Subcutaneous abdominal adipose tissue (tissue), 5 donors: ENCODE measurements at regions not wholly inside any gene's neighbourhood (a gene's known extent, or its start where the extent isn't known, plus 50 kb on each side); places are given as distances from the start of the nearest gene placed in this dataset.
"Not testable (repeated sequence)": the region's sequence is repeated elsewhere in the genome, so short reads cannot be mapped to it uniquely, and the experiment has no call there.

Source experiments
- H3K27ac ChIP-seq: one replicate; pipeline ENCODE4 v1.7.0; 2013; ENCODE audit warnings: low read depth, mild to moderate bottlenecking, inconsistent platforms, low read length, moderate library complexity
- H3K27me3 ChIP-seq, 5 donors: one replicate each; pipeline ENCODE4 v1.7.0; 2013; ENCODE audit warnings: low read length in 5 of 5, inconsistent platforms in 1 of 5; ENCODE audit not compliant: control insufficient read depth in 5 of 5, insufficient read depth in 4 of 5
- H3K36me3 ChIP-seq, 5 donors: one replicate each; pipeline ENCODE4 v1.7.0; 2013; ENCODE audit warnings: low read length in 5 of 5; ENCODE audit not compliant: control insufficient read depth in 5 of 5, insufficient read depth in 5 of 5
- H3K4me1 ChIP-seq, 5 donors: one replicate each; pipeline ENCODE4 v1.7.0; 2013; ENCODE audit warnings: low read length in 5 of 5, mild to moderate bottlenecking in 3 of 5, moderate library complexity in 1 of 5; ENCODE audit not compliant: control insufficient read depth in 5 of 5, insufficient read depth in 5 of 5
- H3K4me3 ChIP-seq, 5 donors: one replicate each; pipeline ENCODE4 v1.7.0; 2013; ENCODE audit warnings: low read length in 5 of 5, low read depth in 1 of 5
- H3K9ac ChIP-seq, 5 donors: one replicate each; pipeline ENCODE4 v1.7.0; 2013; ENCODE audit warnings: low read length in 5 of 5, mild to moderate bottlenecking in 4 of 5, moderate library complexity in 3 of 5
- H3K9me3 ChIP-seq, 5 donors: one replicate each; pipeline ENCODE4 v1.7.0; 2013; ENCODE audit warnings: low read length in 5 of 5; ENCODE audit not compliant: control insufficient read depth in 5 of 5
- donor health status: healthy.
- donor health status: healthy.
- donor health status: healthy.
- donor health status: healthy.
- donor health status: healthy.

DNA sequence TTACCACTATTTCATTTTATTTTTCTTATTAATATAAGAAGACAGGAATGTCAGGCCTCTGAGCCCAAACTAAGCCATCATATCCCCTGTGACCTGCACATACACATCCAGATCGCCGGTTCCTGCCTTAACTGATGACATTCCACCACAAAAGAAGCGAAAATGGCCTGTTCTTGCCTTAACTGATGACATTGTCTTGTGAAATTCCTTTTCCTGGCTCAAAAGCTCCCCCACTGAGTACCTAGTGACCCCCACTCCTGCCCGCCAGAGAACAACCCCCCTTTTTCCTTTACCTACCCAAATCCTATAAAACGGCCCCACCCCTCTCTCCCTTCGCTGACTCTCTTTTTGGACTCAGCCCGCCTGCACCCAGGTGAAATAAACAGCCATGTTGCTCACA lies 77.8 kb upstream of the FANCL start:
- not testable (repeated sequence) for H3K9ac ChIP-seq, H3K4me3 ChIP-seq, H3K9me3 ChIP-seq, H3K4me1 ChIP-seq, H3K27me3 ChIP-seq, H3K36me3 ChIP-seq, H3K27ac ChIP-seq

DNA sequence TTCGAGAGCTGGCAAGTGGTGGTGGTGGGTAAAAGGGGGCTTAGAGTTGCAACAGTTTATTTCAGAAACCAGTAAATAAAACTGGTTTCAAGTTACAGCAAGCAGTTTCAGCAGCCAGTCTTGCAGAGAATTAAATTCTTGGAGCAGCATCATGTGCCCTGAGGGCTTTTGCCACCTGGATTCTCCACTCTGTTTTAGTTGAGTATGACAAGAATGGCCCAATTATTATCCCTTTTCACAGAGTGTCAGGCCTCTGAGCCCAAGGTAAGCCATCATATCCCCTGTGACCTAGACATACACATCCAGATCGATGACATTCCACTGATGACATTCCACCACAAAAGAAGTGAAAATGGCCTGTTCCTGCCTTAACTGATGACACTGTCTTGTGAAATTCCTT lies 72.8 kb upstream of the FANCL start:
- no peak overlapping the region for H3K4me3 ChIP-seq
- H3K4me1 ChIP-seq = no peaks in the 10 kb centered on the region
- no peak overlapping the region for H3K9ac ChIP-seq
- H3K9me3 ChIP-seq = no peaks in the 10 kb centered on the region
- no peaks in the 10 kb centered on the region for H3K27me3 ChIP-seq
- H3K27ac ChIP-seq = no peak overlapping the region
- H3K36me3 ChIP-seq = no peaks in the 10 kb centered on the region

DNA sequence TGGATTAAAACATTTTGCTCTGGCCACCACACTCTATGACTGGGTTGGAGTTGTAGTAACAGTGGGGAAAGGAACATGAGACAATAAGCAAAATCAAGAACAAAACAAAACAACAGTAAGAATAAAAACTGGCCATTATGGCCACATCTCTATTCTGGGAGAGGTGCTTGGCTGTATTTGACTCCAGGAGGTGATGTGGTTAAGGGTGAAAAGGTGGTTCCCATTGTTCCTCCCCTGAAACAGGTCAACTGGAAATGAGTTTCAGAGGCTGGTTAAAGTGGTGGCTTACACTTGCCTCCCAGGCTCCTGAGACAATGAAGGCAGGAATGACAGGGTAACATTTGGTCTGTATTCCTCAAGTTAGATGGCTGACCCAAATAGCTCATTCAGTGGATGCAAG lies 67.3 kb upstream of the FANCL start:
- Histone ChIP-seq H3K4me1 (no peaks in the 10 kb centered on the region), H3K27ac (no peak overlapping the region), H3K27me3 (no peaks in the 10 kb centered on the region), H3K9me3 (no peaks in the 10 kb centered on the region), H3K9ac (no peak overlapping the region), H3K36me3 (no peaks in the 10 kb centered on the region), H3K4me3 (no peak overlapping the region)

DNA sequence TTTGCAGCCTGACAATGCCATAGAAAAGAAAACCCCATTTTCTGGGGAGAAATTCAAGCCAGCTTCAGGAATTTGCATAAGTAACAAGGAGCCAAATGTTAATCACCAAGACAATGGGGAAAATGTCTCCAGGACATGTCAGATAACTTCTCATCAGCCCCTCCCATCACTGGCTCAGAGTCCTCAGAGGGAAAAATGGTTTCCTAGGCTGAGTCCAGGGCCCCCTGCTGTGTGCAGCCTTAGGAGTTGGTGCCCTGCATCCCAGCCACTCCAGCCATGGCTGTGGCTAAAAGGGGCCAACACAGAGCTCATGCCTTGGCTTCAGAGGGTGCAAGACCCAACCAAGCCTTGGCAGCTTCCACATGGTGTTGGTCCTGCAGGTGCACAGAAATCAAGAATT lies 63.7 kb upstream of the FANCL start:
- Histone ChIP-seq H3K27me3 (no peaks in the 10 kb centered on the region), H3K4me1 (no peaks in the 10 kb centered on the region), H3K4me3 (no peak overlapping the region), H3K36me3 (no peaks in the 10 kb centered on the region), H3K27ac (no peak overlapping the region), H3K9ac (no peak overlapping the region), H3K9me3 (no peaks in the 10 kb centered on the region)

DNA sequence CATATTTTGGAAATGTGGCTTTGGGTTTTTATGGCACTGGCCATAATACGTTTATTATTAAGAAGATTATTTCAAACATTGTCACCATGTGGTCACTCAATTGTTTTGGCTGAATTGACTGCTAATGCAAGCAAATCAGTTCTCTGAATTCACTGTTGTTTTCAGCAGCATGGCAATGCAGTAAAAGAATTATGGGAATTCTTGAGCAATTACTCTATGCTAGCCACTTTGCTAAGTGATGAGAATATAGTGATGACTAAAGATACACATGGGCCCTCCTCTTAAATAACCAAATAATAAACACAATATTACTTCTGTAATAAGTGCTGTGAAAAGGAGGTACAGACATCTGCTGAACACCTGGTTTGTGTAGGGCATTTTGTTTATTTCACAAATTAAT lies 58.0 kb upstream of the FANCL start:
- H3K9me3 ChIP-seq = no peaks in the 10 kb centered on the region
- H3K4me1 ChIP-seq = no peaks in the 10 kb centered on the region
- no peak overlapping the region for H3K9ac ChIP-seq
- no peak overlapping the region for H3K4me3 ChIP-seq
- H3K27ac ChIP-seq = no peak overlapping the region
- H3K36me3 ChIP-seq = no peaks in the 10 kb centered on the region
- H3K27me3 ChIP-seq = no peaks in the 10 kb centered on the region

DNA sequence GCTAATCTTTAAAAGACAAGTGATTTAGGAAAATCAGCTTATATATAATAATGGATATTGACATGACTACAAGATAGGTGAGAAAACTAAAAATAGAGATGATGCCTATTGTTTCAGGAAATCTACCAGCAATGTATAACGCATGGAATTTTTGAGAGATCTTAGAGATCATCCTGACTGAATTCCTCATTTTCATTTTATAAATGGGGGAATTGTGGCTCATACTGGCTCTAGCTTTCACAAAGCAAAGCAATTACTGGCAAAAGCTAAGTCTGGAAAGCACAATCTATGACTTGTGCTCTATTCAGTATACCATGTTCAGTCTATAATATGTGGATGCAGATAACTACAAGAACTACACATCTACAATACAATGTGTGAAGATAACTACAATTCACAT lies 51.9 kb upstream of the FANCL start:
- Histone ChIP-seq H3K9ac (no peak overlapping the region), H3K9me3 (no peaks in the 10 kb centered on the region), H3K27ac (no peak overlapping the region), H3K27me3 (no peaks in the 10 kb centered on the region), H3K36me3 (no peaks in the 10 kb centered on the region), H3K4me1 (no peaks in the 10 kb centered on the region), H3K4me3 (no peak overlapping the region)

DNA sequence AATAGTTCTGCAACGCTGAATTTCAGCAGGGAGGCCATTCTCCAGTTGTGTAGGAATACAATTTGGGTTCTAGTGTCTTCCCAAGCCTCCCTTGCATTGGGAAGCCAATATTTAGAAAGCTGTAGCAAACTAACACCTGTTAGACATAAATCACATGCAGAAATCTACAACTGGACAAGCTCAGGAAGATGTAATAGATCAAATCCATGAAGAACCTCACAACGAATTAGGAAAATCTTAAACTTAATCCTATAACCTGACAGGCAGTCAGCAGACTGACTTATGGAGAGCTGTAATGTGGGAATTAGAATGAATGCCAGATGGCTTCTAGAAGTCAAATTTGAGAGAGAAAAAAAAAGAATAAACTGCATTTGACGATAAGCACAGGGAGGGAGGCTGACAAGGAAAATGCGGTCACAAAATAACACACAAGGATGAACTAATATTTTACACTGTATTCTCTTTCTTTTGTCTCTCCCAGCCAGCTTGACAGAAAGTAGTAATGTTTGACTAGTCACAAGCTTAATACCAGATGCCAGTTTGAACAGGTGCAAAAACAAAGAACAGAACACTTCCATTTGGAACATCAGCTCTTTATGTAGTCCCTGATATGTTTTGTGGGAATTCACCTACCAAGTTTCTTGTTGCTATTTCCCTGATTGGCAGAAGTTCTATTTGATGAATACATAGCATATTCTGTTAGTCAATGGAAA lies 50.8 kb upstream of the FANCL start:
- Histone ChIP-seq H3K4me3 (no peak overlapping the region), H3K27ac (no peak overlapping the region), H3K9ac (no peak overlapping the region), H3K27me3 (no peaks in the 10 kb centered on the region), H3K36me3 (no peaks in the 10 kb centered on the region), H3K4me1 (no peaks in the 10 kb centered on the region), H3K9me3 (no peaks in the 10 kb centered on the region)
